Heart left ventricle (tissue), 16 donors: ENCODE measurements at regions not wholly inside any gene's neighbourhood (a gene's known extent, or its start where the extent isn't known, plus 50 kb on each side); places are given as distances from the start of the nearest gene placed in this dataset.
"Not testable (repeated sequence)": the region's sequence is repeated elsewhere in the genome, so short reads cannot be mapped to it uniquely, and the experiment has no call there.

Experiments
- ATAC-seq, 4 donors: fragments of 200-7000 bp; cut with Tn5 transposase; one replicate each; pipeline ENCODE4 v1.9.1; 2020 to 2022; ENCODE audit warnings: moderate library complexity in 4 of 4, mild to moderate bottlenecking in 3 of 4, moderate number of reproducible peaks in 1 of 4
- DNase-seq, 5 donors: peaks; one replicate each; pipeline ENCODE4 v3.0.0-alpha.2; 2020
- H3K27ac ChIP-seq, 12 donors: fragments of 200-600 bp; sonication (generic) in 4 of 12; one replicate each; pipeline versions ENCODE4 v1.5.0 to v1.8.0; 2016 to 2022; ENCODE audit warnings: mild to moderate bottlenecking in 2 of 12
- H3K27me3 ChIP-seq, 9 donors: fragments of 200-600 bp; sonication (generic) in 2 of 9; one replicate each; pipeline versions ENCODE4 v1.5.1 to v1.8.0; 2016 to 2022; ENCODE audit warnings: mild to moderate bottlenecking in 3 of 9
- H3K36me3 ChIP-seq, 9 donors: fragments of 200-600 bp; sonication (generic) in 2 of 9; one replicate each; pipeline versions ENCODE4 v1.5.0 to v1.8.0; 2018 to 2022; ENCODE audit warnings: mild to moderate bottlenecking in 2 of 9
- H3K4me1 ChIP-seq, 12 donors: fragments of 200-600 bp; sonication (generic) in 4 of 12; one replicate each; pipeline versions ENCODE4 v1.5.0 to v1.8.0; 2016 to 2022; ENCODE audit warnings: mild to moderate bottlenecking in 3 of 12
- H3K4me3 ChIP-seq, 12 donors: fragments of 200-600 bp; sonication (generic) in 4 of 12; one replicate each; pipeline versions ENCODE4 v1.5.0 to v1.8.0; 2017 to 2022; ENCODE audit warnings: mild to moderate bottlenecking in 9 of 12, moderate library complexity in 4 of 12
- H3K9me3 ChIP-seq, 12 donors: fragments of 200-600 bp; sonication (generic) in 4 of 12; one replicate each; pipeline versions ENCODE4 v1.5.0 to v1.8.0; 2016 to 2022; ENCODE audit warnings: mild to moderate bottlenecking in 1 of 12
- CTCF ChIP-seq, 12 donors: fragments of 200-600 bp; sonication (generic) in 4 of 12; IDR thresholded peaks; one replicate each; pipeline versions ENCODE4 v1.5.0 to v1.8.0; 2018 to 2022; ENCODE audit warnings: antibody characterized with exemption in 12 of 12, mild to moderate bottlenecking in 5 of 12
- POLR2A ChIP-seq, 2 donors: fragments of 450-650 bp; IDR thresholded peaks; one replicate each; pipeline ENCODE4 v1.6.1; 2017; ENCODE audit warnings: antibody characterized with exemption in 2 of 2, mild to moderate bottlenecking in 2 of 2, moderate library complexity in 2 of 2
- WGBS, 4 donors: extraction: QIAGEN DNeasy Blood & Tissue Kit in 2 of 4; methylation state at CpG; one replicate each; pipeline versions ENCODE4 v1.1.5 to v1.1.7; 2013 to 2018; 5-methylcytosine and 5-hydroxymethylcytosine counted together
- intact Hi-C, 10 donors: fragments of 100-400 bp; cut with DNase I; formaldehyde crosslinking; loops; one replicate each; pipeline versions ENCODE4 v1.11.1 to v1.14.2; 2022
- donor health status: ischemic (EF 13 %, LVEDD 7.1; RV severe dilation, severe dysfunction).
- donor health status: healthy with polysubstance abuse.
- donor health status: DM: no; HTN: yes; CAD: no.
- donor health status: DM: no; HTN: no; CAD: no.
- donor health status: ischemic (EF 25% LVEDD 6.9; RV normal size, moderate dysfunction).
- donor health status: ischemic (EF 25% LVEDD 5.7; RV mildly dilated, moderate dysfunction).
- donor health status: healthy.
- donor health status: DM: yes; HTN: yes; CAD: no.
- donor health status: ischemic (EF 35%, LVEDD 5.7; RV mildly dilated, moderate dysfunction).
- donor health status: nonischemic (EF 11% LVEDD 7.7; RV severe dilation, severe dysfunction).
- donor health status: DM: yes; HTN: yes; CAD: no.
- donor health status: PGD.
- donor health status: ischemic (EF 29% LVEDD 5.4; RV normal size, mild dysfunction).
- donor health status: nonischemic (EF 23%, LVEDD 6.1; RV moderate dilation, normal function).

DNA sequence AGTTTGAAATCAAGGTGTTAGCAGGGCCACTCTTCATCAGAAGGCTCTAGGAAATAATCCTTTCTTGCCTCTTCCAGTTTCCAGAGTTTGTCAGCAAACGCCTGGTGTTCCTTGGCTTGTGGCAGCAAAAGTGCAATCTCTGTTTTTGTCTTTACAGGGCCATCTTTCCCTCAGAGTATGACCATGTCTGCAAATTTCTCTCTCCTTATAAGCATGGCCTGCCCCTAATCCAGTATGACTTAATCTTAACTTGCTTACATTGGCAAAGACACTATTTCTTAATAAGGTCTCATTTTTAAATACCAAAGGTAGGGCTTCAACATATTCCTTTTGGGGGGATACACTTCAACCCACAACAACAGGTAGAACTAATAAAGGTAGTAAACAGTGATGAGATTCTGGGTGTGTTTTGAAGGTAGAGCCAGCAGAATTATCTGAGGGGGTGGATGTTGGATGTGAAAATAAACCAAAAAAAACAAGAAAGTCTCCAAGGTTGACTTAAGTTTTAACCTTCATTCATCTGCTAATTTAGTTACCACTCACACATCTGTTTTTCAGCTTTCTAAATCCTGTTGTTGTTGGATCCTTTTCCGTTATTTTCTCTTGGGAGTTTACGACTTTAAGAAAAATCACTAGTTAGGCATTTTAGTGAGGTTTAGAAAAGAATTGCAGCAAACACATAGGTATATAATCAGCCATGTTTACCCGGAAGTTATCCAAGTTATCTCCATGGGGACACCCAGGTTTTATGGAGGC, 234.4 kb upstream of the FIGN start:
- H3K4me3 ChIP-seq = no peak overlapping the region
- peak; percentile 49 to 90 (median 68) for ATAC-seq
- H3K9me3 ChIP-seq = peaks cover 0 to 8% (median 0%) of the 10 kb centered on the region in 12 donors
- peak in 1 of 5 donors; percentile 10 for DNase-seq
- H3K27ac ChIP-seq = peak overlapping the region in 4 of 12 donors; percentile 29 to 52 (median 32)
- peaks cover 0 to 9% (median 0%) of the 10 kb centered on the region in 12 donors for H3K4me1 ChIP-seq
- no peak for TF ChIP-seq POLR2A (IDR thresholded peaks at IDR 0.05)
- 37 to 58% (median 43%) methylated on average over 4 of the region's 4 CpGs for WGBS, 4 donors
- intact Hi-C loops = loop anchor here in 1 of 10 donors (10.0 kb wide), 1 partner anchor 235 kb away; the partner anchor contains the start of gene FIGN
- H3K36me3 ChIP-seq = no peaks in the 10 kb centered on the region
- H3K27me3 ChIP-seq = no peaks in the 10 kb centered on the region

DNA sequence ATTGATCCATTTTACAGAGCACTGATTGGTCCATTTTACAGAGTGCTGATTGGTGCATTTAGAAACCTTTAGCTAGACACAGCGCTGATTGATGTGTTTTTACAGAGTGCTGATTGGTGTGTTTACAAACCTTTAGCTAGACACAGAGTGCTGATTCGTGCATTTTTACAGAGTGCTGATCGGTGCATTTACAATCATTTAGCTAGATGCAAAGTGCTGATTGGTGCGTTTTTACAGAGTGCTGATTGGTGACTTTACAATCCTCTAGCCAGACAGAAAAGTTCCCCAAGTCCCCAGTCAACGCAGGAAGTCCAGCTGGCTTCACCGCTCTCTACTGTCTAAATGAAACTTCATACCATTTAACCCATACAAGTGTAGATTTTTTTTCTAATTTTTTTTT, 228.5 kb upstream of the FIGN start:
- H3K4me3 ChIP-seq, H3K9me3 ChIP-seq, H3K4me1 ChIP-seq, ATAC-seq, H3K36me3 ChIP-seq, H3K27me3 ChIP-seq, H3K27ac ChIP-seq, DNase-seq, intact Hi-C loops: not testable (repeated sequence)
- WGBS, 4 donors = 91 to 94% (median 93%) methylated on average over 6 of the region's 6 CpGs

DNA sequence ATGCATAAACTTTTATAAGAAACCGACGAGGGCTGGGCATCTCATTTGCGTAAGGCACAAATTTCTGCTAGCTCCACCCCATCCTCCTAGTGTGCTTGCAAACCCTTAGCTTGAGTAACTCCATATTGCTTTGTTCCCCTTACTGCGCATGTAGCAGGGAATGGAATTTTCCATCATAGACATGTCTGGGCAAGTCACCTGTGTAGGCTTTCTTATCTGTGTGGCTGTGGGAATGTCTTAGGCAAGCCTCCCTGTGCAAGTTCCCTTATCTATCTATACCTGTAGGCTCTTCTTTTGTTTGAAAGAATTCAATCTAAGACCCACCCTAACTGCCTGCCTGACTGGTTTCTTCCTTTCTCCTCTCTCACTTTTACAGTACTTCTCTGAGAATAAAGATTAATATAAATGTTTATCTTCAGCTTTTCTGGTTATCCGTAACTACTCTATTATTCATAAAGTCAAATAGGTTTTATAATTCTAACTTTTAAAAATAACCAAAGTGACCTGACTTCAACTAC, 217.6 kb upstream of the FIGN start:
- Histone ChIP-seq H3K9me3 (peaks cover 0 to 3% (median 0%) of the 10 kb centered on the region in 12 donors), H3K27me3 (no peaks in the 10 kb centered on the region), H3K4me1 (peaks cover 0 to 8% (median 0%) of the 10 kb centered on the region in 12 donors), H3K27ac (no peak overlapping the region), H3K4me3 (no peak overlapping the region), H3K36me3 (no peaks in the 10 kb centered on the region)
- no peak for ATAC-seq
- TF ChIP-seq CTCF (IDR thresholded peaks at IDR 0.05) = no peak
- no peak for TF ChIP-seq POLR2A (IDR thresholded peaks at IDR 0.05)
- 96 to 97% (median 96%) methylated on average over 5 of the region's 5 CpGs for WGBS, 4 donors
- no peak for DNase-seq
- intact Hi-C loops = no loop called here

DNA sequence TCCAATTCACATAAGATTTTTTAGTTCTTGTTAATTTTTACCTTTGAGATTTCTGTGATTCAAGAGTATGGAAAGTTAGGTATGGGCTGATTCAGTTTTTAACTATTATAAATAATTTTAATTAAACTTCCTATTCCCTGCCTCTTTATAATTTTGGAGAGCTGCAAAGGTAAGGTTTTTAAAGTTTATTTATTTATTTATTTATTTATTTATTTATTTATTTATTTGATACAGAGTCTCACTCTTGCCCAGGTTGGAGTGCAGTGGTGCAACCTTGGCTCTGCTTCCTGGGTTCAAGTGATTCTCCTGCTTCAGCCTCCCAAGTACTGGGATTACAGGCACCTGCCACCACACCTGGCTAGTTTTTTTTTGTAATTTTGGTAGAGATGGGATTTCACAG, 215.5 kb upstream of the FIGN start:
- TF ChIP-seq POLR2A (IDR thresholded peaks at IDR 0.05) (no peak), CTCF (IDR thresholded peaks at IDR 0.05) (no peak)
- no peak for ATAC-seq
- no peak overlapping the region for H3K4me3 ChIP-seq
- H3K4me1 ChIP-seq = peaks cover 0 to 8% (median 0%) of the 10 kb centered on the region in 12 donors
- H3K27me3 ChIP-seq = no peaks in the 10 kb centered on the region
- no peak for DNase-seq
- peaks cover 0 to 3% (median 0%) of the 10 kb centered on the region in 12 donors for H3K9me3 ChIP-seq
- no peak overlapping the region for H3K27ac ChIP-seq
- no peaks in the 10 kb centered on the region for H3K36me3 ChIP-seq
- intact Hi-C loops = no loop called here

DNA sequence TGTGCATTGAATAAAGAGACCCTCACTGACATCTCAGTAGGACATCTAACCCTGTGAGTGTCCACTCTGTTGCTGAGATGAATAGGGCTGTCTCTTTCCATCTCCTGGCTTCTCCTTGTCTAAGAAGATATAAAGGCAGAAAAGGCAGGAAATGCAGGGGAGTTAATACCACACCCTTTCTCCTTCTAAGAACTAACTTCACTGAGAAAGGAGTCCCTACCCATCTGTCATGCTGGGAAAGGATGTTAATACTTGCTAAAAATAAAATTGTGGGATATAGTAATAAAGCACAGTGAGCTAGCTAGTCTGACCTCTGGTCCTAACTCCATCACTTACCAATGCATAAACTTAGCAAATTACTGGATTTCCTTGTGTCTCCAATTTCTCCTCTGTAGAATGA, 213.9 kb upstream of the FIGN start:
- Histone ChIP-seq H3K27ac (no peak overlapping the region), H3K4me3 (no peak overlapping the region), H3K36me3 (no peaks in the 10 kb centered on the region), H3K4me1 (peaks cover 0 to 8% (median 0%) of the 10 kb centered on the region in 12 donors), H3K27me3 (no peaks in the 10 kb centered on the region), H3K9me3 (peaks cover 0 to 3% (median 0%) of the 10 kb centered on the region in 12 donors)
- DNase-seq = no peak
- TF ChIP-seq CTCF (IDR thresholded peaks at IDR 0.05) = no peak
- TF ChIP-seq POLR2A (IDR thresholded peaks at IDR 0.05) = no peak
- intact Hi-C loops = no loop called here
- no peak for ATAC-seq
